ENCODE measurements at regions not wholly inside any gene's neighbourhood (a gene's known extent, or its start where the extent isn't known, plus 50 kb on each side); places are given as distances from the start of the nearest gene placed in this dataset.

- TF ChIP-seq, protein P1, sequence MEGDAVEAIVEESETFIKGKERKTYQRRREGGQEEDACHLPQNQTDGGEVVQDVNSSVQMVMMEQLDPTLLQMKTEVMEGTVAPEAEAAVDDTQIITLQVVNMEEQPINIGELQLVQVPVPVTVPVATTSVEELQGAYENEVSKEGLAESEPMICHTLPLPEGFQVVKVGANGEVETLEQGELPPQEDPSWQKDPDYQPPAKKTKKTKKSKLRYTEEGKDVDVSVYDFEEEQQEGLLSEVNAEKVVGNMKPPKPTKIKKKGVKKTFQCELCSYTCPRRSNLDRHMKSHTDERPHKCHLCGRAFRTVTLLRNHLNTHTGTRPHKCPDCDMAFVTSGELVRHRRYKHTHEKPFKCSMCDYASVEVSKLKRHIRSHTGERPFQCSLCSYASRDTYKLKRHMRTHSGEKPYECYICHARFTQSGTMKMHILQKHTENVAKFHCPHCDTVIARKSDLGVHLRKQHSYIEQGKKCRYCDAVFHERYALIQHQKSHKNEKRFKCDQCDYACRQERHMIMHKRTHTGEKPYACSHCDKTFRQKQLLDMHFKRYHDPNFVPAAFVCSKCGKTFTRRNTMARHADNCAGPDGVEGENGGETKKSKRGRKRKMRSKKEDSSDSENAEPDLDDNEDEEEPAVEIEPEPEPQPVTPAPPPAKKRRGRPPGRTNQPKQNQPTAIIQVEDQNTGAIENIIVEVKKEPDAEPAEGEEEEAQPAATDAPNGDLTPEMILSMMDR (conservative IDR thresholded peaks at IDR 0.05; ENCODE audit: low read depth in 2 of 2) = no peak
- TF ChIP-seq EZH2 (IDR thresholded peaks at IDR 0.05; ENCODE audit: low read depth, unreplicated experiment) (no peak), JUNB (IDR thresholded peaks at IDR 0.05; ENCODE audit: unreplicated experiment) (no peak), ETS1 (IDR thresholded peaks at IDR 0.05) (no peak), POLR2AphosphoS5 (IDR thresholded peaks at IDR 0.05; ENCODE audit: low read depth) (no peak), STAT1 (IDR thresholded peaks at IDR 0.05; ENCODE audit: unreplicated experiment) (no peak), ZNF114 (CRISPR knock-in tag; IDR thresholded peaks at IDR 0.05) (no peak), EZH2phosphoT487 (IDR thresholded peaks at IDR 0.05; ENCODE audit: unreplicated experiment) (no peak), ZNF462 (CRISPR knock-in tag; IDR thresholded peaks at IDR 0.05) (no peak), CREB1 (CRISPR knock-in tag; IDR thresholded peaks at IDR 0.05; ENCODE audit: low read depth) (no peak), NANOG (IDR thresholded peaks at IDR 0.05; ENCODE audit: borderline replicate concordance) (no peak)
- TF ChIP-seq, protein P2, sequence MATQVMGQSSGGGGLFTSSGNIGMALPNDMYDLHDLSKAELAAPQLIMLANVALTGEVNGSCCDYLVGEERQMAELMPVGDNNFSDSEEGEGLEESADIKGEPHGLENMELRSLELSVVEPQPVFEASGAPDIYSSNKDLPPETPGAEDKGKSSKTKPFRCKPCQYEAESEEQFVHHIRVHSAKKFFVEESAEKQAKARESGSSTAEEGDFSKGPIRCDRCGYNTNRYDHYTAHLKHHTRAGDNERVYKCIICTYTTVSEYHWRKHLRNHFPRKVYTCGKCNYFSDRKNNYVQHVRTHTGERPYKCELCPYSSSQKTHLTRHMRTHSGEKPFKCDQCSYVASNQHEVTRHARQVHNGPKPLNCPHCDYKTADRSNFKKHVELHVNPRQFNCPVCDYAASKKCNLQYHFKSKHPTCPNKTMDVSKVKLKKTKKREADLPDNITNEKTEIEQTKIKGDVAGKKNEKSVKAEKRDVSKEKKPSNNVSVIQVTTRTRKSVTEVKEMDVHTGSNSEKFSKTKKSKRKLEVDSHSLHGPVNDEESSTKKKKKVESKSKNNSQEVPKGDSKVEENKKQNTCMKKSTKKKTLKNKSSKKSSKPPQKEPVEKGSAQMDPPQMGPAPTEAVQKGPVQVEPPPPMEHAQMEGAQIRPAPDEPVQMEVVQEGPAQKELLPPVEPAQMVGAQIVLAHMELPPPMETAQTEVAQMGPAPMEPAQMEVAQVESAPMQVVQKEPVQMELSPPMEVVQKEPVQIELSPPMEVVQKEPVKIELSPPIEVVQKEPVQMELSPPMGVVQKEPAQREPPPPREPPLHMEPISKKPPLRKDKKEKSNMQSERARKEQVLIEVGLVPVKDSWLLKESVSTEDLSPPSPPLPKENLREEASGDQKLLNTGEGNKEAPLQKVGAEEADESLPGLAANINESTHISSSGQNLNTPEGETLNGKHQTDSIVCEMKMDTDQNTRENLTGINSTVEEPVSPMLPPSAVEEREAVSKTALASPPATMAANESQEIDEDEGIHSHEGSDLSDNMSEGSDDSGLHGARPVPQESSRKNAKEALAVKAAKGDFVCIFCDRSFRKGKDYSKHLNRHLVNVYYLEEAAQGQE (IDR thresholded peaks at IDR 0.05; ENCODE audit: unreplicated experiment) = no peak
Measured at GRCh38 chr18:10124557-10124956, 210.7 kb downstream of the VAPA start.
